GM10266 (cell line): ENCODE measurements at regions not wholly inside any gene's neighbourhood (a gene's known extent, or its start where the extent isn't known, plus 50 kb on each side); places are given as distances from the start of the nearest gene placed in this dataset.

Experiments used
- DNase-seq: peaks from one replicate; pipeline ENCODE4 v3.0.0; 2012; ENCODE audit errors: extremely low spot score
- CTCF ChIP-seq: IDR thresholded peaks from 2 replicates; pipeline ENCODE4 v1.5.1; 2012; ENCODE audit warnings: mild to moderate bottlenecking, low read depth; ENCODE audit not compliant: control insufficient read depth, insufficient read depth; ENCODE audit errors: missing control alignments

- no peak for DNase-seq
- TF ChIP-seq CTCF = no peak
These were observed 93.9 kb upstream of the OGFRL1 start for GRCh38 chr6:71194724-71195123.

GRCh38 chr6:71197267-71197666 is 91.3 kb upstream of the OGFRL1 start:
- DNase-seq = no peak
- TF ChIP-seq CTCF = no peak

- no peak for DNase-seq
- TF ChIP-seq CTCF = no peak
These were observed 90.8 kb upstream of the OGFRL1 start for GRCh38 chr6:71197780-71198179.

GRCh38 chr6:71198908-71199307 is 89.7 kb upstream of the OGFRL1 start:
- TF ChIP-seq CTCF = no peak
- no peak for DNase-seq

- TF ChIP-seq CTCF = no peak
- DNase-seq = no peak
These were observed 88.9 kb upstream of the OGFRL1 start for GRCh38 chr6:71199736-71200135.

GRCh38 chr6:71203206-71203605 is 85.4 kb upstream of the OGFRL1 start:
- TF ChIP-seq CTCF = no peak
- no peak for DNase-seq

GRCh38 chr6:71204741-71205140 is 83.9 kb upstream of the OGFRL1 start:
- TF ChIP-seq CTCF = no peak
- no peak for DNase-seq
